ENCODE measurements at regions not wholly inside any gene's neighbourhood (a gene's known extent, or its start where the extent isn't known, plus 50 kb on each side); places are given as distances from the start of the nearest gene placed in this dataset.

DNA sequence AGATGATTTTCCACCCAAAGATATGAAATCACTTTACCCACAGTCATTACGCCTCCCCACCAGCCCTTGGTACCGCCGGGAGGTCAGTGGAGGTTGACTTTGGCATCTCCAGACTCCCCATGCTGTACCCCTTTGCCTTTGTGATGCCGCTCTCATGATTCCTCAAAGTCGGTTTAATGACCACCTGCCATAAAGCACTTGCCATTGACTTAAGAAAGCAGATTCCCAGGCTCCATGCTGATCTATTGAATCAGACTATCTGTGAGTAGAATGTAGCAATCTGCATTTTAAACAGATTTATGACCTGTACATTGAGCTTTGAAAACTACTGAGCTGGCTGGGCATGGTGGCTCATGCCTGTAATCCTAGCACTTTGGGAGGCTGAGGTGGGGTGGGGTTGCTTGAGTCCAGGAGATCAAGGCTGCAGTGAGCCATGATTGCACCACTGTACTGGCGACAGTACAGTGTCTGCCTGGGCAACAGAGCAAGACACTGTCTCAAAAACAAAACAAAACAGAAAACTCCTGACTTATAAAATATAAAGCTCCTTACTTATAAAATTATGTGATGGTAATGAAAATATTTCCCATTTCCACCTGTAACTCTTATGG, 235.2 kb downstream of the KLF5 start:
- no peaks in the 10 kb centered on the region for H3K9me3 ChIP-seq
- no peak overlapping the region for H3K4me3 ChIP-seq
- H3K27me3 ChIP-seq (ENCODE audit: low read depth): no peaks in the 10 kb centered on the region
- in situ Hi-C loops (cut with MboI; ENCODE audit: low sequenced_read_pairs): no loop called here
- H3K4me1 ChIP-seq: no peaks in the 10 kb centered on the region
- H3K36me3 ChIP-seq (replicated peaks): no peaks in the 10 kb centered on the region
- no peak for DNase-seq (ENCODE audit: low spot score in 2 of 2)

DNA sequence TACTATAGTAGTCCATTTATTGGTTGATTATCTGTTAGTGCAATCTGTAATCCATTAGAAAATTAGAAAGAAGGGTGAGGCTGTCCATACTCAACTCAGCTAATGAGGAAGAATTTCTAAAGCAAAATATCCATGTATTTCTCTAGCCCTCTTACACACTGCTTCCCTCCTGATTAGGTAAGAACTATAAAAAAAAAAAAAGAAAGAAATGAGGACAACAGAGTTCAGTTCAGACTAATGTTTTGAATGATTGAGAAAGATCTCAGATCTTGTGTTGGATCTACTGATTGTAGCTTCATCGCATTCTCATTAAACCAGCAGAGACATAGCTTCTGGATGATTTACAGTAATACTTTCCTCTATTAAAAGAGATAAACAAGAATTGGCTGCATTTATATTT, 233.3 kb downstream of the KLF5 start:
- no peaks in the 10 kb centered on the region for H3K9me3 ChIP-seq
- in situ Hi-C loops (cut with MboI; ENCODE audit: low sequenced_read_pairs): no loop called here
- no peaks in the 10 kb centered on the region for H3K4me1 ChIP-seq
- no peak for DNase-seq (ENCODE audit: low spot score in 2 of 2)
- H3K36me3 ChIP-seq (replicated peaks): no peaks in the 10 kb centered on the region
- no peaks in the 10 kb centered on the region for H3K27me3 ChIP-seq (ENCODE audit: low read depth)
- no peak overlapping the region for H3K4me3 ChIP-seq

DNA sequence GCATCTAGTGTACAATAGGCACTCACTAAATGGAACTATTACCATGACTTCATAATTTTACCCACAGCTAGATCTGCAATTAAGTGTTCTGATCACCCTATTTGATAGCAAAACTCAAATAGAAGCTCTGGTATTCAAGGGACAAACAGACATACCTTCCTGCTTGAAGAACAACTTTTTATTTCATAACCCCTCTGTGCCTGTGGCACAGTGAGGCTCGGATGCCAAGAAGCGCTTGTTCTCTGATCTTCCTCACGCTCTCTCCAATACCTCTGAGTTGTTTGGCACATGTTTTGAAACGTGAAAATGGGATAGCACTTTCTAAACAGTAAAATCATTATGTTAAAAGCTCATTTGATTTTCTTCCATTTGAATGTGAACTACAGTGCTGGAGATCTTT, 232.0 kb downstream of the KLF5 start:
- Histone ChIP-seq H3K27me3 (ENCODE audit: low read depth) (no peaks in the 10 kb centered on the region), H3K4me3 (no peak overlapping the region), H3K36me3 (replicated peaks) (no peaks in the 10 kb centered on the region), H3K9me3 (no peaks in the 10 kb centered on the region), H3K4me1 (no peaks in the 10 kb centered on the region)
- in situ Hi-C loops (cut with MboI; ENCODE audit: low sequenced_read_pairs): no loop called here
- no peak for DNase-seq (ENCODE audit: low spot score in 2 of 2)

DNA sequence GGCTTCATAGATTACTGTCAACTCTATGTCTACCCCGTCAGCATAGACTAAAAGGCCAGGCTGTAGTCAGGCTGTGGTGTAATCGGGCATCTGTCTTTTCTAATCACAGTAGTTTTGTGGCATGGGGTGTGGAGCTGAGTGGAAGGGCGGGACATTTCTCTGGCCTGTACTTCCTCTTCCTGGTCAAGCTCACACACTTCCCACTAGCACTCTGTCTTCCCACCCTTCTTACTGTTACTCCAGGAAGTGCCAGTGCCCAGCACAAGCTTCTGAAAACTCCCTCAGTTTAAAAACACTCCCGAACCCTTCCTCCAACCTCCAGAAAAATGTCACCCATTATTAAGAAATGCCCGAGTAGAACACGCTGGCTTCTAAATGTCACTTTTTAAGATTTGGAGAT, 229.8 kb downstream of the KLF5 start:
- Histone ChIP-seq H3K9me3 (no peaks in the 10 kb centered on the region), H3K36me3 (replicated peaks) (no peaks in the 10 kb centered on the region), H3K4me3 (no peak overlapping the region), H3K27me3 (ENCODE audit: low read depth) (no peaks in the 10 kb centered on the region), H3K4me1 (no peaks in the 10 kb centered on the region)
- no peak for DNase-seq (ENCODE audit: low spot score in 2 of 2)
- in situ Hi-C loops (cut with MboI; ENCODE audit: low sequenced_read_pairs): no loop called here

DNA sequence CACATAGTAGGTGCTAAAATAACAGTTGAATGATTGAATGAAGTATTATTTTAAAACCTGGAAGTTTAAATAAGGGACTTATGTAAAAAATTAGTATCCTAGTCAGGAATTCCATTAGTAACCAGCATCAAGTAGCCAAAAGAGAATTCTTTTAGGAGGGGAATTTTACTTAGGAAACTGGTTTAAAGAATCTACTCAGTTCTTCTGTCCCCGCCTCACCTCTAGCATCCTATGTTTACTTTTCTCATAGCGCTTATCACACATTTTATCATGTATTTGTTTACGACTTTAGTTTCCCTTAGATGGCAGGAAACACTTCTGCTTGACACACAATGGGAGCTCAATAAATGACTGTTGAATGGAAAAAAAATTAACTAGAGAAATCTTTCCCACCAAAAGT, 229.0 kb downstream of the KLF5 start:
- in situ Hi-C loops (cut with MboI; ENCODE audit: low sequenced_read_pairs): no loop called here

DNA sequence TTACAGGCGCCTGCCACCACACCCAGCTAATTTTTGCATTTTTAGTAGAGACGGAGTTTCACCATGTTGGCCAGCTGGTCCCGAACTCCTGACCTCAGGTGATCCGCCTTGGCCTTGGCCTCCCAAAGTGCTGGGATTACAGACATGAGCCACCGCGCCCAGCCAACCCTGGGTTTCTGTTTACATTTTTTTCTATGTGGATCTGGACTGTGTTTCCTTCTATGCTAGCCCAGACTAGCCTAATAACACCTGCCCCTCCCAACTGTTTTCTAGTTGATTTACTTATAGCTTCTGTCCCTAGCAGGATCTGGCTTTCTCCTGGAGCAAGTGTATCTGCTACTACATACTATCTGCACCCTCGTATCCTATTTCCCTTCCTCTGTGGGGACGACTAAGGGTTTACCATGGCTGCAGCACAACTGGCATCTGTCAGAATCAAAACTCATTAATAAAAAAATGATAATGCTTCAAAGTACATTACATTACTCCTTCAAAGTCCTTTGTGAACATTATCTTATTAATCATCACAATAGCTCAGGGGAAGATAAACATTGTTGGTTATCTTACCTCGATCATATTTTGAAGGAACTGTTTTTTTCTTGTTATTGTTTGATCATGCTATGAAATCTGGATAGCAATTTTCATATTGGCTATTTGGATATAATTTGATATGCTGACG, 228.3 kb downstream of the KLF5 start:
- Histone ChIP-seq H3K27me3 (ENCODE audit: low read depth) (no peaks in the 10 kb centered on the region), H3K9me3 (no peaks in the 10 kb centered on the region), H3K4me3 (no peak overlapping the region), H3K4me1 (no peaks in the 10 kb centered on the region), H3K36me3 (replicated peaks) (no peaks in the 10 kb centered on the region)
- DNase-seq (ENCODE audit: low spot score in 2 of 2): no peak
- in situ Hi-C loops (cut with MboI; ENCODE audit: low sequenced_read_pairs): no loop called here

More for the DNA sequence above, 229.0 kb downstream of the KLF5 start:
- DNase-seq (ENCODE audit: low spot score in 2 of 2): no peak
- H3K27me3 ChIP-seq (ENCODE audit: low read depth): no peaks in the 10 kb centered on the region
- H3K36me3 ChIP-seq (replicated peaks): no peaks in the 10 kb centered on the region
- no peaks in the 10 kb centered on the region for H3K4me1 ChIP-seq
- H3K4me3 ChIP-seq: no peak overlapping the region
- H3K9me3 ChIP-seq: no peaks in the 10 kb centered on the region

DNA sequence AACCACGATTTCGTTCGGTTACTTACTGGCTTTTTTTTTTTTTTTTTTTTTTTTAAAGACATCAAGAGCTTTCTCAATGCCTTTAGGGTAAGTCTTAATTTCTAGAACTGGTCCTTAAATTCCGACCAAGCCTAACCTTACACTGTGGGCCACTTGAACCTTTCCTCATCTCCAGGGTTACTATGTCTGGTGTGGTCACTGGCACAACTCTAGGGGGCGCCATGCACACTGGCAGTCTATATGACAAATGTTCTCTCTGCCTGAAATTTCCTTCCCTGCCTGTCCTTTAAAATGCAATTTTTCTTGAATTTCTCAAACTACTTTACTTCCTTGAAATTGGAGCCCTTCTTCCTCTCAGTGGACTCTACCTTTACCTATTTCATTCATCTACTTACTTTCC, 227.4 kb downstream of the KLF5 start:
- Histone ChIP-seq H3K4me3 (no peak overlapping the region), H3K36me3 (replicated peaks) (no peaks in the 10 kb centered on the region), H3K9me3 (no peaks in the 10 kb centered on the region), H3K4me1 (no peaks in the 10 kb centered on the region), H3K27me3 (ENCODE audit: low read depth) (no peaks in the 10 kb centered on the region)
- in situ Hi-C loops (cut with MboI; ENCODE audit: low sequenced_read_pairs): no loop called here
- no peak for DNase-seq (ENCODE audit: low spot score in 2 of 2)

DNA sequence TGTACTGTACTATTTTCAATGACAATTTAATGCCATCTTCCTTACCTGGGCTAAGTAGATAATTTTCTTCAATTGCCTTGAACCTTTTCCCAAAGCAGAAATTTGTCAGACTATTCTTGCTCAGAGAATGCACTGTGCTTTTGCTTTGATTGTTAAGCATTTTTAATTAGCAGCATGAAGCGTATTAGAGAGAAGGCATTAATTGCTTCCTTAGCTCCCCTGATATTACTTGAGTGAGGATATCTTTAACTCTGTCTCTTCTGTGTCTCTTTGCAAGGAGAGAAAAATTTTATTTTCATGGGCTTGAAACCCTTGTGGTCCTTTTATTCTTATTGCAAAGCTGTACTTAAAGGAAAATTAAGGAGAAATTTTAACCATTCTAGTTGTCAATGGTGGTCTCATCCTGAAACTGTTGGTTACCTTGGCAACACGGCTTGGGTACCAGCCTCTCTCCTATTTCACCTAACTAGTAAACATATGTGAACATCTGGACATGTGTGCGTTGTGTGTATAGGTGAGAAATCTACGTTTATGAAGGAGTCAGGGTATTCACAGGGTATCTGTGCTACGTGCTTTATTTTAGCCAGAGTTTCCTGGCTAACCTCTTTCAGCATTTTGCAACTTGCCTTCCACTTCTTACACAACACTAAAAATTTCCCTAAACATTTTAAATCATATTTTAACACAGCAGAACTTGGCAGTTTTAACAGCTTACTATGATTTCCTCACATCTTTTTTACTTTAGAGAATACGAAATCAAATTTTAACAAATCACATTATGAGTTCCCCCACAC, 225.5 kb downstream of the KLF5 start:
- in situ Hi-C loops (cut with MboI; ENCODE audit: low sequenced_read_pairs): no loop called here

DNA sequence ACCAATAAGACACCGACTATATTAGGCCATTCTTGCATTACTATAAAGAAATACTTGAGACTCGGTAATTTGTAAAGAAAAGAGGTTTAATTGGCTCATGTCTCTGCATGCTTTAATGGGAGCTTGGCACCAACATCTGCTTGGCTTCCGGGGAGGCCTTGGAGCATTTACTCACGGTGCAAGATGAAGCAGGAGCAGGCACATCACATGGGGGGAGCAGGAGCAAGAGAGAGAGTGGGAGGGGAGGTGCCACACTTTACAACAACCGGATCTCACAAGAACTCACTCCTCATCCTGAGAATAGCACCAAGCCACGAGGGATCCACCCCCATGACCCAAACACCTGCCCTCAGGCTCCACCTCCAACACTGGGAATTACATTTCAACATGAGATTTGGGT, 224.8 kb downstream of the KLF5 start:
- in situ Hi-C loops (cut with MboI; ENCODE audit: low sequenced_read_pairs): no loop called here
- Histone ChIP-seq H3K4me1 (no peaks in the 10 kb centered on the region), H3K4me3 (no peak overlapping the region), H3K36me3 (replicated peaks) (no peaks in the 10 kb centered on the region), H3K9me3 (no peaks in the 10 kb centered on the region), H3K27me3 (ENCODE audit: low read depth) (no peaks in the 10 kb centered on the region)
- no peak for DNase-seq (ENCODE audit: low spot score in 2 of 2)

More for the DNA sequence above, 225.5 kb downstream of the KLF5 start:
- Histone ChIP-seq H3K9me3 (no peaks in the 10 kb centered on the region), H3K4me3 (no peak overlapping the region), H3K4me1 (no peaks in the 10 kb centered on the region), H3K36me3 (replicated peaks) (no peaks in the 10 kb centered on the region), H3K27me3 (ENCODE audit: low read depth) (no peaks in the 10 kb centered on the region)
- no peak for DNase-seq (ENCODE audit: low spot score in 2 of 2)

DNA sequence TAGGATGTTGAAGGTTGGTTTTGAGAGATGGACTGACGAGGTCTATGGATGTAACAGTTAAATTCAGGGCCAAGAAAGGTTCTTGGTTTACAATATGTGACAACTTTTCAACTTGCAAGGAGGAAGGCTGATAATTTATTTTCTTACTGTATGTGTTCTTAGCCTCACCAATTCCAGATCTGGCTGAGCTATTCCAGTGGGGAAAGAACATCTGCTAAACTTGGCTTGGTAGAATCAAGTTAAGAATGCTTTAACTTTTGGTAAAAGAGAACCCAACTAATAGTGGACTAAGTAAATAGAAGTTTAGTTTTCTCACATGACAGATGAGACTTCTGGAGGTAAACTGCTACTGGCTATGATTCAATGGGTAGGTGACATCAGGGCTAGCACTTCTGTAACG, 222.9 kb downstream of the KLF5 start:
- H3K4me1 ChIP-seq: no peaks in the 10 kb centered on the region
- H3K4me3 ChIP-seq: no peak overlapping the region
- H3K36me3 ChIP-seq (replicated peaks): no peaks in the 10 kb centered on the region
- no peak for DNase-seq (ENCODE audit: low spot score in 2 of 2)
- no peaks in the 10 kb centered on the region for H3K27me3 ChIP-seq (ENCODE audit: low read depth)
- in situ Hi-C loops (cut with MboI; ENCODE audit: low sequenced_read_pairs): no loop called here
- no peaks in the 10 kb centered on the region for H3K9me3 ChIP-seq

DNA sequence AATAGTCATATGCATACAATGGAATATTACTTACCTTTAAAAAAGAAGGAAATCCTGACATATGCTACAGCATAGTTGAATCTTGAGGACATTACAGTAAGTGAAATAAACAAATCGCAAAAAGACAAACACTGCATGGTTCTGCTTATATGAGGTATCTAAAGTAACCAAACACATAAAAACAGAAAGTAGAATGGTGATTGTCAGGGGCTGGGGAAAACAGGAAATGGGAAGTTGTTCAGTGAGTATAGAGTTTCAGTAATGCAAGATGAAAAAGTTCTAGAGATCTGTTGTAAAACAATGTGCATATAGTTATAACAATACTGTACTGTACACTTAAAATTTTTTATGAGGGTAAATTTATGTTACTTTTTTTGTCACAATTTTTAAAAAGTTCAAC, 219.4 kb downstream of the KLF5 start:
- Histone ChIP-seq H3K9me3 (no peaks in the 10 kb centered on the region), H3K36me3 (replicated peaks) (no peaks in the 10 kb centered on the region), H3K4me1 (peaks cover 16% of the 10 kb centered on the region), H3K4me3 (no peak overlapping the region), H3K27me3 (ENCODE audit: low read depth) (no peaks in the 10 kb centered on the region)
- in situ Hi-C loops (cut with MboI; ENCODE audit: low sequenced_read_pairs): no loop called here
- DNase-seq (ENCODE audit: low spot score in 2 of 2): no peak

DNA sequence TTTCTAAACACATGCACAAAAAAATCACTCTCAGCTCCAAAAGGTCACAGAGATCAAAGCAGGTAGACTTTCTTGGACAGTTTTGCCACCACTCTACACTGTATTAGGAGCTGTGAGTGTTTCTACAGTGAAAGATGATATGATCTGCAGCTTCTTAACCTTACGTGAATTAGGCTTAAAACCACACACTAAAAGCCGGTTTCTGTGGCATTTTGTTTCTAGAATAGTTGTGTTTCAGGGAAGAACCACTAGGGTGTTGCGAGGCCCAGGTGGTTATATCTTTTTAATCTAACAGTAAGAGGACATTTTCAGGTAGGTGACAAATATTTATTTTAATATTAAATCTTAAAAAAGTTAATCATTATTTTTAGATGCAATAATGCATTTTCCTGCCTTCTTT, 216.4 kb downstream of the KLF5 start:
- peaks cover 16% of the 10 kb centered on the region for H3K4me1 ChIP-seq
- H3K27me3 ChIP-seq (ENCODE audit: low read depth): no peaks in the 10 kb centered on the region
- no peaks in the 10 kb centered on the region for H3K9me3 ChIP-seq
- H3K36me3 ChIP-seq (replicated peaks): no peaks in the 10 kb centered on the region
- in situ Hi-C loops (cut with MboI; ENCODE audit: low sequenced_read_pairs): no loop called here
- no peak for DNase-seq (ENCODE audit: low spot score in 2 of 2)
- no peak overlapping the region for H3K4me3 ChIP-seq

DNA sequence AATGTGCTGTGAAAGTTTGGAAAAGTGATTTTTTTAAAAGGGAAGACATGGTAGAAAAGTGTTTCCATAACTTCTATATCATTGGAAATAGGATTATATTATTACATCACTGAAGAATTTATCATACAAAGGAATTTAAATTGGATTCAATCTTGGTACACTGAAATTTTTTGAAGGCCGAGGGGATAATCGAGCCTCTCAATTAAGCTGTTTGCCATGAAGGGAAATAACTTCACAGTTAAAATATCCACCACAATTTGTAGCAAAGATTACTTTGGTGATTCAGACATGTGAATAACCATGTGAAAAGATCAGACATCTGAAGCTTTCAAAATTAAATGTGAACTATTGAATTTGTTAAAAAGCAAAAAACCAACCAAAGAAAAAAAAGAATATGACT, 215.3 kb downstream of the KLF5 start:
- Histone ChIP-seq H3K27me3 (ENCODE audit: low read depth) (no peaks in the 10 kb centered on the region), H3K4me1 (peaks cover 16% of the 10 kb centered on the region), H3K9me3 (no peaks in the 10 kb centered on the region), H3K36me3 (replicated peaks) (no peaks in the 10 kb centered on the region), H3K4me3 (no peak overlapping the region)
- in situ Hi-C loops (cut with MboI; ENCODE audit: low sequenced_read_pairs): no loop called here
- DNase-seq (ENCODE audit: low spot score in 2 of 2): no peak

DNA sequence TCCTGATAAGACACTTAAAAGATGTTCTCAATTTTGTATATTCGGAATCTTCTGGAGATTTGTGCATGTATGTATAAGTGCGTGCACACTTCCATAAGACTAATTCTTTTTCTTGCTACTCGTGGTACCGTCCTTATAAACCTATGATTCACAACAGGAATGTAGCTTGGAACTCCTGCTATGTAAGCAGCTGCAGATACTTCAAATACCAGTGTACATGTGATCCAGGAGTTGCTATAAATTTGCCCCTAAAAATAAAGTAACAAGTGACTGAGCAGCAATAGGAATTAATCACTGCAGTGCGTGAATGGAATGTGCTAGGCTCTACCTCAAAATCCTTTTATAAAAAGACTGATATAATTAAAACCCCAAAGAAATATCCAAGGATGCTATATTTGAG, 214.9 kb downstream of the KLF5 start:
- DNase-seq (ENCODE audit: low spot score in 2 of 2): no peak
- Histone ChIP-seq H3K4me3 (no peak overlapping the region), H3K9me3 (no peaks in the 10 kb centered on the region), H3K36me3 (replicated peaks) (no peaks in the 10 kb centered on the region), H3K4me1 (peaks cover 16% of the 10 kb centered on the region), H3K27me3 (ENCODE audit: low read depth) (no peaks in the 10 kb centered on the region)
- in situ Hi-C loops (cut with MboI; ENCODE audit: low sequenced_read_pairs): no loop called here
